ENCODE measurements at regions not wholly inside any gene's neighbourhood (a gene's known extent, or its start where the extent isn't known, plus 50 kb on each side); places are given as distances from the start of the nearest gene placed in this dataset.

DNA sequence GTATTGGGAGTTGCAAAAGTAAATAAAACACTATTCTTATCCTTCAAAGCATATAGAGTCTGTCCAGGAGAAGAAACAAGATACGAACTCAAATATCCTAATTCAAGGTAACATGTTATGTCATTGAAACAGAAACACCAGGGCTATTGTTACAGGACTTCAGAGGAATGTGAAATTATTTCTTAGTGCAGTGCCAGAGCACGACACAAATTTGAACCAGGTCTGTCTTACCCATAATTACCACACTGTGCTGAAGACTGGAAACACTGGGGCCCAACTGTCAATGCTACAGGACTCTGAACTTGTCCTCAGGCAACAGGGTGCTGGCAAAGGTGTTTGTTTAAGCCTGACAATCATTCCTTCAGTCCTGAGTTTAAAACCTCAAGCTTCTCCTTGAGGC is 633.6 kb upstream of the UBE2E2 start:
- Histone ChIP-seq H3K4me1 (ENCODE audit: control insufficient read depth in 1 of 2, insufficient read depth in 2 of 2, low read length in 2 of 2) (no peaks in the 10 kb centered on the region), H3K4me2 (ENCODE audit: low read length) (no peak overlapping the region), H3K27me3 (ENCODE audit: insufficient read depth, low read length) (no peaks in the 10 kb centered on the region), H3K4me3 (replicated peaks in 1 of 2; ENCODE audit: low read depth in 1 of 2, low read length in 2 of 2) (no peak overlapping the region), H3K9ac (ENCODE audit: low read length) (no peak overlapping the region), H2AFZ (ENCODE audit: low read depth, low read length, poor library complexity, severe bottlenecking) (no peak overlapping the region), H3K27ac (ENCODE audit: low read depth, low read length) (no peak overlapping the region), H3K79me2 (ENCODE audit: insufficient read depth, low read length) (no peaks in the 10 kb centered on the region), H3K9me2 (ENCODE audit: insufficient read depth) (no peaks in the 10 kb centered on the region), H3K36me3 (ENCODE audit: control insufficient read depth in 1 of 2, insufficient read depth in 2 of 2, low read length in 2 of 2) (no peaks in the 10 kb centered on the region), H4K20me1 (ENCODE audit: insufficient read depth) (no peaks in the 10 kb centered on the region), H3K9me3 (ENCODE audit: control insufficient read depth in 1 of 2, insufficient read depth in 1 of 2, low read depth in 1 of 2, low read length in 2 of 2) (peaks cover 0 to 9% of the 10 kb centered on the region in 2 experiments; a peak in 1 of 4 replicates)
- intact Hi-C loops (cut with micrococcal nuclease): no loop called here
- TF ChIP-seq POLR2AphosphoS5 (IDR thresholded peaks at IDR 0.05; ENCODE audit: low read depth, low read length) (no peak), ZFX (IDR thresholded peaks at IDR 0.05) (no peak), SIN3A (IDR thresholded peaks at IDR 0.05; ENCODE audit: low read depth) (no peak), SRF (IDR thresholded peaks at IDR 0.05; ENCODE audit: low read depth) (no peak), SP1 (IDR thresholded peaks at IDR 0.05; ENCODE audit: low read depth) (no peak), JUND (IDR thresholded peaks at IDR 0.05) (no peak), ELF1 (IDR thresholded peaks at IDR 0.05; ENCODE audit: borderline replicate concordance, low read depth) (no peak)
- TF ChIP-seq, protein P1, sequence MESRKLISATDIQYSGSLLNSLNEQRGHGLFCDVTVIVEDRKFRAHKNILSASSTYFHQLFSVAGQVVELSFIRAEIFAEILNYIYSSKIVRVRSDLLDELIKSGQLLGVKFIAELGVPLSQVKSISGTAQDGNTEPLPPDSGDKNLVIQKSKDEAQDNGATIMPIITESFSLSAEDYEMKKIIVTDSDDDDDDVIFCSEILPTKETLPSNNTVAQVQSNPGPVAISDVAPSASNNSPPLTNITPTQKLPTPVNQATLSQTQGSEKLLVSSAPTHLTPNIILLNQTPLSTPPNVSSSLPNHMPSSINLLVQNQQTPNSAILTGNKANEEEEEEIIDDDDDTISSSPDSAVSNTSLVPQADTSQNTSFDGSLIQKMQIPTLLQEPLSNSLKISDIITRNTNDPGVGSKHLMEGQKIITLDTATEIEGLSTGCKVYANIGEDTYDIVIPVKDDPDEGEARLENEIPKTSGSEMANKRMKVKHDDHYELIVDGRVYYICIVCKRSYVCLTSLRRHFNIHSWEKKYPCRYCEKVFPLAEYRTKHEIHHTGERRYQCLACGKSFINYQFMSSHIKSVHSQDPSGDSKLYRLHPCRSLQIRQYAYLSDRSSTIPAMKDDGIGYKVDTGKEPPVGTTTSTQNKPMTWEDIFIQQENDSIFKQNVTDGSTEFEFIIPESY (IDR thresholded peaks at IDR 0.05; ENCODE audit: extremely low read depth, insufficient replicate concordance, low read length): no peak
- BruUV-seq (replicated peaks): no TSS peak
- no peak for DNase-seq (ENCODE audit: low read depth, low spot score)
- POLR2A ChIA-PET: no interaction called here
- RAD21 ChIA-PET (ENCODE audit: low non-redundant PET in 1 of 2, low total read pairs in 2 of 2, uncharacterized antibody in 2 of 2, unreplicated experiment in 2 of 2): no interaction called here
- CTCF ChIA-PET: no interaction called here
- ATAC-seq: no peak

DNA sequence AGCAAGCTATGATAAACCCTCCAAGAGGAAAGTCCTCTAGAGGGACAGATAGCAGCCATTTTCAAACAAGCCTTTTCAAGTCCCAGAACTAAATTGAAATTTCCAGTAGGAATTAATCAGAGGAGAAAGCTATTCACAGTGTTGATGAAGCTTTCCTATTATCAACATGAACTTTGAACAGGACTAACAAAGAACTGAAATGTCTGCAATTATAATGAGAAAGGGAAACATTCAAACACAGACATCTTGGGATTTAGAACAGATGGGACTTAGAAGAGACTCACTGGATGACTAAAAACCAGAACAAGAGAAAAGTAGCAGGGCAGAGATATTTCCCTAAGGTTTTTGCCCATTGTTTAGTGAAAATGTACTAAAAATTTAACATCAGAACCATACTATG is 622.1 kb upstream of the UBE2E2 start:
- H3K4me2 ChIP-seq (ENCODE audit: low read length): no peak overlapping the region
- TF ChIP-seq ELF1 (IDR thresholded peaks at IDR 0.05; ENCODE audit: borderline replicate concordance, low read depth) (no peak), CTCF (IDR thresholded peaks at IDR 0.05 in 2 of 3, conservative IDR thresholded peaks at IDR 0.05 in 1 of 3; ENCODE audit: borderline replicate concordance in 1 of 3, insufficient read depth in 1 of 3, low read depth in 2 of 3, low read length in 2 of 3) (no peak), EZH2phosphoT487 (IDR thresholded peaks at IDR 0.05; ENCODE audit: borderline replicate concordance) (no peak), ZFX (IDR thresholded peaks at IDR 0.05) (no peak), CBX3 (IDR thresholded peaks at IDR 0.05; ENCODE audit: low read depth) (no peak), EZH2 (IDR thresholded peaks at IDR 0.05) (no peak), YY1 (IDR thresholded peaks at IDR 0.05; ENCODE audit: extremely low read depth, insufficient replicate concordance, low read depth, low read length) (no peak), ZNF274 (IDR thresholded peaks at IDR 0.05; ENCODE audit: low read depth, low read length) (no peak), TCF7L2 (IDR thresholded peaks at IDR 0.05; ENCODE audit: borderline replicate concordance, extremely low read depth, insufficient read depth, insufficient read length) (no peak), RAD21 (IDR thresholded peaks at IDR 0.05; ENCODE audit: low read depth) (no peak), JUND (IDR thresholded peaks at IDR 0.05) (no peak), EGR1 (IDR thresholded peaks at IDR 0.05; ENCODE audit: low read depth) (no peak), SIN3A (IDR thresholded peaks at IDR 0.05; ENCODE audit: low read depth) (no peak), POLR2A (IDR thresholded peaks at IDR 0.05; ENCODE audit: borderline replicate concordance, extremely low read depth, insufficient read depth, insufficient read length) (no peak)
- TF ChIP-seq, protein P2, sequence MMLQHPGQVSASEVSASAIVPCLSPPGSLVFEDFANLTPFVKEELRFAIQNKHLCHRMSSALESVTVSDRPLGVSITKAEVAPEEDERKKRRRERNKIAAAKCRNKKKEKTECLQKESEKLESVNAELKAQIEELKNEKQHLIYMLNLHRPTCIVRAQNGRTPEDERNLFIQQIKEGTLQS (IDR thresholded peaks at IDR 0.05): no peak
- no peak overlapping the region for H3K27ac ChIP-seq (ENCODE audit: low read depth, low read length)
- intact Hi-C loops (cut with micrococcal nuclease): no loop called here
- ChIA-PET CTCF (no interaction called here), RAD21 (ENCODE audit: low non-redundant PET in 1 of 2, low total read pairs in 2 of 2, uncharacterized antibody in 2 of 2, unreplicated experiment in 2 of 2) (no interaction called here), POLR2A (no interaction called here)
- no peak for ATAC-seq
- H4K20me1 ChIP-seq (ENCODE audit: insufficient read depth): no peaks in the 10 kb centered on the region; the same call in 1 of the 2 replicates
- BruUV-seq (replicated peaks): no TSS peak
- H3K9ac ChIP-seq (ENCODE audit: low read length): no peak overlapping the region
- H3K4me3 ChIP-seq (replicated peaks in 1 of 2; ENCODE audit: low read depth in 1 of 2, low read length in 2 of 2): no peak overlapping the region
- no peaks in the 10 kb centered on the region for H3K27me3 ChIP-seq (ENCODE audit: insufficient read depth, low read length)
- H2AFZ ChIP-seq (ENCODE audit: low read depth, low read length, poor library complexity, severe bottlenecking): no peak overlapping the region
- H3K36me3 ChIP-seq (ENCODE audit: control insufficient read depth in 1 of 2, insufficient read depth in 2 of 2, low read length in 2 of 2): no peaks in the 10 kb centered on the region
- no peaks in the 10 kb centered on the region for H3K9me2 ChIP-seq (ENCODE audit: insufficient read depth)
- peaks cover 0 to 9% of the 10 kb centered on the region in 2 experiments; a peak in 2 of 4 replicates for H3K9me3 ChIP-seq (ENCODE audit: control insufficient read depth in 1 of 2, insufficient read depth in 1 of 2, low read depth in 1 of 2, low read length in 2 of 2)
- no peaks in the 10 kb centered on the region for H3K79me2 ChIP-seq (ENCODE audit: insufficient read depth, low read length)
- DNase-seq (ENCODE audit: low read depth, low spot score): no peak
- H3K4me1 ChIP-seq (ENCODE audit: control insufficient read depth in 1 of 2, insufficient read depth in 2 of 2, low read length in 2 of 2): no peaks in the 10 kb centered on the region
